K562 (cell line): ENCODE measurements at regions not wholly inside any gene's neighbourhood (a gene's known extent, or its start where the extent isn't known, plus 50 kb on each side); places are given as distances from the start of the nearest gene placed in this dataset.

Experiments used
- ETS2 ChIP-seq: IDR thresholded peaks from 2 replicates; pipeline ENCODE4 v1.6.1; 2016; ENCODE audit warnings: borderline replicate concordance, missing genetic modification characterization, mild to moderate bottlenecking, moderate library complexity, missing compliant biosample characterization; ENCODE audit not compliant: poor library complexity, severe bottlenecking
- MECOM ChIP-seq: fragments of 250-450 bp; sonication (Bioruptor Pico); IDR thresholded peaks from 2 replicates; pipeline ENCODE4 v1.8.0; 2022; ENCODE audit warnings: inconsistent platforms
- THRAP3 ChIP-seq: fragments of 450-650 bp; IDR thresholded peaks from 2 replicates; pipeline ENCODE4 v1.6.1; 2016; ENCODE audit warnings: mild to moderate bottlenecking, inconsistent platforms, borderline replicate concordance
- TF ChIP-seq, protein P1 (sequence below), 2 experiments: fragments of 450-650 bp; formaldehyde crosslinking in 1 of 2; IDR thresholded peaks; 2 replicates each; pipeline versions ENCODE4 v1.4.0 to v1.6.1; 2014 to 2020; ENCODE audit warnings: mild to moderate bottlenecking in 2 of 2, borderline replicate concordance in 1 of 2, low read depth in 1 of 2

DNA sequence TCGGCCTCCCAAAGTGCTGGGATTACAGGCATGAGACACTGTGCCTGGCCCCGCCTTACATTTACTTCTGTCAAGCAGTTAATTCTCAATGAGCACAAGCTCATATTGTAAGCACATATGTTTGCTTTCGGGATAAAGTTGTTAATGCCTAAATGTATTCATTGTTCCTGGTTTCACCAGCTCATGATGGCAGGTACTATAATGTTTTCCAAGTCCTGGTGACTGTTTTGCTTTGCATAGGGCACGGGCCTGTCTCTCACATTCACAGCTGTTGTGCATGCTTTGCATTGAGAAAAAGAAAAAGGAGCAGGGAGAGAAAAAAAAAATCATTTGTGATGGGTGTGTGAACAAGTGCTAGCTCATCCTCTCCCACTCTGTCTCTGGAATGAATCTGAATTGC is 661.2 kb upstream of the TENM3 start (continued):
- TF ChIP-seq, protein P1, sequence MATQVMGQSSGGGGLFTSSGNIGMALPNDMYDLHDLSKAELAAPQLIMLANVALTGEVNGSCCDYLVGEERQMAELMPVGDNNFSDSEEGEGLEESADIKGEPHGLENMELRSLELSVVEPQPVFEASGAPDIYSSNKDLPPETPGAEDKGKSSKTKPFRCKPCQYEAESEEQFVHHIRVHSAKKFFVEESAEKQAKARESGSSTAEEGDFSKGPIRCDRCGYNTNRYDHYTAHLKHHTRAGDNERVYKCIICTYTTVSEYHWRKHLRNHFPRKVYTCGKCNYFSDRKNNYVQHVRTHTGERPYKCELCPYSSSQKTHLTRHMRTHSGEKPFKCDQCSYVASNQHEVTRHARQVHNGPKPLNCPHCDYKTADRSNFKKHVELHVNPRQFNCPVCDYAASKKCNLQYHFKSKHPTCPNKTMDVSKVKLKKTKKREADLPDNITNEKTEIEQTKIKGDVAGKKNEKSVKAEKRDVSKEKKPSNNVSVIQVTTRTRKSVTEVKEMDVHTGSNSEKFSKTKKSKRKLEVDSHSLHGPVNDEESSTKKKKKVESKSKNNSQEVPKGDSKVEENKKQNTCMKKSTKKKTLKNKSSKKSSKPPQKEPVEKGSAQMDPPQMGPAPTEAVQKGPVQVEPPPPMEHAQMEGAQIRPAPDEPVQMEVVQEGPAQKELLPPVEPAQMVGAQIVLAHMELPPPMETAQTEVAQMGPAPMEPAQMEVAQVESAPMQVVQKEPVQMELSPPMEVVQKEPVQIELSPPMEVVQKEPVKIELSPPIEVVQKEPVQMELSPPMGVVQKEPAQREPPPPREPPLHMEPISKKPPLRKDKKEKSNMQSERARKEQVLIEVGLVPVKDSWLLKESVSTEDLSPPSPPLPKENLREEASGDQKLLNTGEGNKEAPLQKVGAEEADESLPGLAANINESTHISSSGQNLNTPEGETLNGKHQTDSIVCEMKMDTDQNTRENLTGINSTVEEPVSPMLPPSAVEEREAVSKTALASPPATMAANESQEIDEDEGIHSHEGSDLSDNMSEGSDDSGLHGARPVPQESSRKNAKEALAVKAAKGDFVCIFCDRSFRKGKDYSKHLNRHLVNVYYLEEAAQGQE (IDR thresholded peaks at IDR 0.05; ENCODE audit: borderline replicate concordance): no peak
- TF ChIP-seq, protein P1 (CRISPR knock-in tag; IDR thresholded peaks at IDR 0.05; ENCODE audit: low read depth): no peak
- no peak for TF ChIP-seq MECOM (CRISPR knock-in tag)
- no peak for TF ChIP-seq ETS2 (tag)
- TF ChIP-seq THRAP3: no peak
- TF ChIP-seq, all 486 proteins: peak for 0
